ENCODE measurements at regions not wholly inside any gene's neighbourhood (a gene's known extent, or its start where the extent isn't known, plus 50 kb on each side); places are given as distances from the start of the nearest gene placed in this dataset.
"Not testable (repeated sequence)": the region's sequence is repeated elsewhere in the genome, so short reads cannot be mapped to it uniquely, and the experiment has no call there.

DNA sequence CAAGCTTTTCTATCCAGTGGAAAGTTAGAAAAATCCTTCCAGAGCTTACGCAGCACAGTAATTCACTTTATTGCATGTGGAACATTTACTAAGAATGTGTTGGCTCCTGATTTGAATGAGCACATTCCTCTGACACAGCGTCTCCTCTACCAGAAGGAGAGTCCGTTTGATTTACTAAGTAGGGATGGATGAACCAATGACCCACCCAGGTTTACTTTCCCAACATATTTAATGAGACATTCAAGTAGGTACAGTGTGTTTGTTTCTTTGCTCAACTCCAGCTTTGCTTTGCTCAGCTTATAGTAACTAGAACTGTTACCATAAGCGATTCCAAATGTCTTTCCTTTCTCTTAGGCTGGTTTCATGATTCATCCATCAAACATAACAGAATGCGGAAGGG, 161.7 kb downstream of the SMARCA1 start:
- DNase-seq (ENCODE audit: low read depth) = no peak

DNA sequence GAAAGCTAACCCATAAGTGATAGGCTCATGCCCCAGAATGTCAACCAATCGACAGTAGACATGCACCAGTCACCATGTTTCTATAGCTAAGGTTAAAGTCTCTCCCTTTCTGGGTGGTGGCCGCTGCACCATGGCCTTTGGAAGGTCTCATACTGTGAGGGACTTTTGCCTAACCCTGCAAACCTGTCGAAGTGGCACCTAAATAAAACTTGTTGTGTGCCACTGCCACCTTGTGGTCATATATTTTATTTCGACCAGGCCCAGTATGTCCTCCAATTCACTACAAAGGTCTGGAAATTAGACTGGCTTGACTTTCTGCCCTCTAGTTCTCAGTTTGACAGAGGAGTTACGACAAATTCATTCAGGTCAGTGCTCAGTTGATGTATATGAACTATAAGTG, 163.1 kb downstream of the SMARCA1 start:
- peak; percentile 5 for DNase-seq (ENCODE audit: low read depth)

DNA sequence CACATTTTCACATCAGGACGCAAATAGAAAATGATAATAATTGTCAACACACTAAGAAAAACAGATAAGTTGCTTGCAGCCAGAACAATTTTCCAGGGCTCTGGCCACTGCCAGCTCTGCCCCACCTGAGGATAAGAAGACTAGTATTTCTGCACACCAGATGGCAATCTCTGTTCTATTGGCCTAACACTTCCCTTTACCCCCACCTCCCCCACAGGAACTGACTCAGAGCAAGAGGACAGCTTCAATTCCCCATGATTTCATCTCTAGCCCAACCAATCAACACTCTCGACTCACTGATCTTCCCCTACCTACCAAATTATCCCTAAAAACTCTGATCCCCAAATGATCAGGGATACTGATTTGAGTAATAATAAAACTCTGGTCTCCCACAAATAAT, 164.0 kb downstream of the SMARCA1 start:
- no peak for DNase-seq (ENCODE audit: low read depth)

DNA sequence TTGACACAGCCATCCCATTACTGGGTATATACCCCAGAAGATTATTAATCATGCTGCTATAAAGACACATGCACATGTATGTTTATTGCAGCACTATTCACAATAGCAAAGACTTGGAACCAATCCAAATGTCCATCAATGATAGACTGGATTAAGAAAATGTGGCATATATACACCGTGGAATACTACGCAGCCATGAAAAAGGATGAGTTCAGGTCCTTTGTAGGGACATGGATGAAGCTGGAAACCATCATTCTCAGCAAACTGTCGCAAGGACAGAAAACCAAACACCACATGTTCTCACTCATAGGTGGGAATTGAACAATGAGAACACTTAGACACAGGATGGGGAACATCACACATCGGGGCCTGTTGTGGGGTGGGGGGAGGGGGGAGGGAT, 165.9 kb downstream of the SMARCA1 start:
- not testable (repeated sequence) for DNase-seq (ENCODE audit: low read depth)

DNA sequence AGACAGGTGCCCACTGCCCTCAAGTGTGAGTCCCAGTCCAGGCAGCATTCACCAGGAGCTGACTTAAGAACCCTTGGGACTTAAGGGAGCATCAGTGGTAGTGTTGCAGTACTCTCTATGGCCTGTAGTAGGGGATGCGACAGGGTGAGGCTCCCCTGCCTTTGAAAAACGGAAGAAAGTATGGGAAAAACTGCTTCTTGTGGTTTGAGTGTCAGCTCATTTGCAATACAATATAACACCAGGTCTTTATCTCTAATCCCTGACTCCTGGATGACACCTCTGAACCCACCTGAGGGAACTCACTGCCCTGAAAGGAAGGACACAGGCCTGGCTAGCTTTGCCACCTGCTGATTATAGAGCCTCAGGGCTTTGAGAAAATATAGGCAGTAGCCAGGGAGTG, 176.0 kb downstream of the SMARCA1 start:
- no peak for DNase-seq (ENCODE audit: low read depth)

DNA sequence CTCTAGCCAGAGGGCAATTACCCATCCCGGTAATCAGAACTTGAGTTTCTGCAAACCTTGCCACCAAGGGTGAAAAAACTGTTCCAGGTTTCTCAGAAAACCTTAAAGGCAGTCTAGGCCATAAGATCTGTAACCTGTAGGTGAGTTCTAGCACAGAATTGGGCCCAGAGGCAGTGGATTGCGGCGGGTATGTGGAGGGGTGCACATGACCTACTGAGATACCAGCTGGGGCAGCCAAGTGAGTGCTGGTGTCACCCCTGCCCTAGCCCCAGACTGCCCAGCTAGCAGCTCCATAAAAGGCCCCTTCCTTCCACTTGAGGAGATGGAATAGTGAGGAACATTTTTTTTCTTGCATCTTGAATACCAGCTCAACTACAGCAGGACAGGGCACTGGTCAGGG, 176.7 kb downstream of the SMARCA1 start:
- no peak for DNase-seq (ENCODE audit: low read depth)

DNA sequence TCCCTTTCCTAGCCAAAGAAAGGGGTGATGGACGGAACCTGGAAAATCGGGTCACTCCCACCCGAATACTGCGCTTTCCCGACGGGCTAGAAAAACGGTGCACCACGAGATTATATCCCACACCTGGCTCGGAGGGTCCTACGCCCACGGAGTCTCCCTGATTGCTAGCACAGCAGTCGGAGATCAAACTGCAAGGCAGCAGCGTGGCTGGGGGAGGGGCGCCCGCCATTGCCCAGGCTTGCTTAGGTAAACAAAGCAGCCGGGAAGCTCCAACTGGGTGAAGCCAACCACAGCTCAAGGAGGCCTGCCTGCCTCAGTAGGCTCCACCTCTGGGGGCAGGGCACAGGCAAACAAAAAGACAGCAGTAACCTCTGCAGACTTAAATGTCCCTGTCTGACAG, 186.0 kb downstream of the SMARCA1 start:
- DNase-seq (ENCODE audit: low read depth) = not testable (repeated sequence)

DNA sequence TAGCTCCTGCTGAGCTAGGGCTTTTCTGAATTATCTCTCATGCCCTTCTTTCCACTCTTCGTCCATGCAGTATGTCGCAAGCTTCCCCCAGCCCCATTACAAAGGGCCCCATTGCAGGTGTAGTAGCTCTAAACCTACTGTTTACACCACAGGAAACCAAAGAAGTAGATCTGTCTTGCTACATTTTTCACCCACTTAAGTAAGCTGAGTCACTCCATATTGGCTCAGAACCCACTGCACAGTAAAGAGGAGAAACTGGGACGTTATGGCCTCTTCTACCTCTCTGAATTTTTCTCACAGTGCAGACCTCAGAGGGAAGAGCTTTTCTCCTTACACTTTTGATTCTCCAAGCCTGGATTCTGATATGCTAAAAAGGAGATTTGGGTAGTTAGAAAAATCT, 200.2 kb downstream of the SMARCA1 start:
- no peak for DNase-seq (ENCODE audit: low read depth)

DNA sequence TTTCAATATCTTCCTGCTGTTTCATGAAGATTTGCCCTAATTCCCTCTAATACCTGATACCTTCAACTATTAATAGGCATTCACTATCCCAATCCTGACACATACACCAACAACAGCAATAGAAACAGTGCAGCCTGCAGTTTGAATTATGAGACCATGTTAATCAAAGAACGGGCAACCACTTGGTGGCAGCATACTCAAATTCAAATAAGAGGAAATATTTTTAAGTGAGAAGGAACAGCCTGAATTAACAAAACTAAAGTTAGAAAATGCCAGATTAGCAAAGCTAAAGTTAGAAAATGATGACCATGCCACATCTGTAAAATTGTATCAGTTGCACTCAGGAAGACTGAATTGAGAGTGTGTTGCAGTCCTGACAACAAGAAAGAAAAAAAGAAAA, 204.9 kb downstream of the SMARCA1 start:
- DNase-seq (ENCODE audit: low read depth) = no peak

DNA sequence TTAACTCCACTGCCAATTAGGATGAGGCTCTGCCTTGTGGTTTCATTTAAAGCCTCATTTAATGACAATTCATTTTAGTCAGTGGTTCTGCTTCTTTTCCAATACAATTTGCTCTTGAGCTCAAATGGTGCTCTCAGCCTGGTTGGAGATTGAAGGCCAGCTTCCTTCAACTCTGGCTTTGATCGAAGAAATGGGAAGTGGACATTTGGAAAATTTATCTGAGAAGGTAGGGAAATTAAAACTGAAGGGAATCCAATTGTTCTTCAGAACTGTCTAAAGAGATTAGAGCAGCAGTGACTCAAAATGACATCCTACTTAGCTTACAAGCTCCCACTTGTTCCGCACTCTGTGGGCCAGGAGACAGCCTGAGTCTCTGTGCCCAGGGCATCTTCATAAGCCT, 206.8 kb downstream of the SMARCA1 start:
- no peak for DNase-seq (ENCODE audit: low read depth)

DNA sequence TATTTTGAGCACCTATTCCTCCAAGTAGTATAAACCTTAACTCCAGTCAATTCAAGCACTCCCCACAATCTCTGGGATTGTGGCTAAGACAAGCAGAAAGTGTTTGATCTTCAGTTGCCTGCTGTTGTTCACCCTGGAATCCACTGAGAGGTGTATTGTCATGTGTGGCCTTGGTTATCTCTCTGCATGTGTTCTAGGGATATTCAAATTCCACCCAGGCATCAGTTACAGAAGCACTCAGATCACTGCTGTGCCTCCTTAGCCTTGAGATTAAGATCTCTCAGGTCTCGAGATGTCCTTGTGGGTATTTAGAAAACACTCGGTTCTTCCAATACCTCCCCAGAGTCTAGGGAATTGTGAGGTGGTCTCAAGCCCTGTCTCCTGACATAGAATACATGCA, 213.3 kb downstream of the SMARCA1 start:
- no peak for DNase-seq (ENCODE audit: low read depth)

DNA sequence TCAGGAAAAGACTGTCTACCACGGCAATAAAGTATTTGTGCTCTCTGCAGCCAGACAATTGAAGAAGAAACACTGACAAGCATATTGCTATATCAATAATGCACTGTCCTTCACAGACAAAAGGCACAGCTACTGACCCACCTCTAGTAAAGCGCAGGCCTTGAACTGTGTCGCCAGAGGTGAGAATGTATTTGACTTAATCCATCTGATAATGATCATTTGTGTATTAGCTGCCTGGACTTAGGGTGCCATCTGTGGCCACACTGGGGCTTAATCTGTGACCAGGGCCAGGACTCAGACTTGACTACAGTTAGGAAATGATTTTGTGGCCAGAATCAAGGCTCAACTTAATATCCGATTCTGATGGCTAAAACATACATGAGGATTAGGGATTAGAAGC, 260.4 kb downstream of the SMARCA1 start:
- DNase-seq (ENCODE audit: low read depth) = no peak

DNA sequence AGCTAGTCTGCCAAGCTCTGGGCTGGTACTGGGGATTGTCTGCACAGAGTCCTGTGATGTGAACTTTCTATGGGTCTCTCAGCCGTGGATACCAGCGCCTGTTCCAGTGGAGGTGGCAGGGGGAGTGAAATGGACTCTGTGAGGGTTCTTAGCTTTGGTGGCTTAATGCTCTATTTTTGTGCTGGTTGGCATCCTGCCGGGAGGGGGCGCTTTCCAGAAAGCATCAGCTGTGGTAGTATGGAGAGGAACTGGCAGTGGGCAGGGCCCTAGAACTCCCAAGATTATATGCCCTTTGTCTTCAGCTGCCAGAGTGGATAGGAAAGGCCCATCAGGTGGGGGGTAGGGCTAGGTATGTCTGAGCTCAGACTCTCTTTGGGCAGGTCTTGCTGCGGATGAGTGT, 267.8 kb downstream of the SMARCA1 start:
- not testable (repeated sequence) for DNase-seq (ENCODE audit: low read depth)

DNA sequence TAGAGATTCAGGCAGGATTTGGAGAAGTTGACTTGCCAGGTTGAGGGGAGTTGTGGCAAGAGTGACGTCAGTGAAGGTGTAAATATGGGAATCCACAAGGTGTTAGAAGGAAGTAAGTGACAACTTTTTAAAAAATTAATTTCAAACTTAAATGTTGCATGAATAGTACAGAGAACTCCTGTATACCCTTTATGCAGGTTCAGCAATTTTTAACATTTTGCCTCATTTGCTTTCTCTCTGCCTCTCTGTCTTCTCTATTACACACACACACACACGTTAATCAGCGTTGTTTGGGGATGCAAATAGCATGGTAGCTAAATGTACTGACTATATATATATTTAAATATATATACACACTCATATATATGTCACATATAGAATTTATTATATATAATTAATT, 273.7 kb downstream of the SMARCA1 start:
- DNase-seq (ENCODE audit: low read depth) = no peak

DNA sequence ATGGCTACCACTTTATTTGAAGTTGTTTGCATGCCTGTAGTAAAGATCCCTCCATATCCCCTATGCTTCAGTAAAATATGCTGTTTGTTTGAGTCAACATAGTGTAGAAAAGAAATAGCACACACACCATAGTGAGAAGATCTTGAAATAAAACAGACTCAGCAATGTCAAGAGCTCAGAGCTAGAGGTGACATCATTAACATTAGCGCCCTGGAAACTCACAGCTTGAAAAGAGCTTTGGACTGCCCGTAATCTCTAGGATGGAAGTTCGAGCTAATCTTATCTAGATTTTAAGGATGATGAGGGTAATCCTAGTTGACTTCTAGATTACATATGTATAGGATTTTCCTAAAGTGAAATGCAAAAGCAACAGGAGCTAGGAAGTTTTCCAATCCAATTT, 275.6 kb downstream of the SMARCA1 start:
- no peak for DNase-seq (ENCODE audit: low read depth)

DNA sequence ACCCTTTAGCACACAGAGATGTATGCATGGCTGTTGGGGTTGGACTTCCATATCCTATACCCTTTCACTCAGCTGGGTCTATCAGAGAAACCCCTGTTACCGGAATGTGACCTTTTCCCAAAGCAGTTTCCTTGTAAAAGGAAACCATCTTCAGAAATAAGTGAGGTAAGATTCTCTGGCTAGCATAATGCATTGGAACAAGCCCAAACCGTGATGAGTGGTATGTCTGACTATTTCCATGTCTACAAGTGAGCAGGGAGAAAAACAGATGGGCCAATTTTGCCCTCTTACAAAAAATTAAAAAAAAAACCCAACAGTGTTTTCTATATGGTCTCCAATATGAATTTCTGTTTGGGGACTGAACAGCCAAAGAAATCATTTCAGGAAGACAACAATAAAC, 283.9 kb downstream of the SMARCA1 start:
- DNase-seq (ENCODE audit: low read depth) = no peak

DNA sequence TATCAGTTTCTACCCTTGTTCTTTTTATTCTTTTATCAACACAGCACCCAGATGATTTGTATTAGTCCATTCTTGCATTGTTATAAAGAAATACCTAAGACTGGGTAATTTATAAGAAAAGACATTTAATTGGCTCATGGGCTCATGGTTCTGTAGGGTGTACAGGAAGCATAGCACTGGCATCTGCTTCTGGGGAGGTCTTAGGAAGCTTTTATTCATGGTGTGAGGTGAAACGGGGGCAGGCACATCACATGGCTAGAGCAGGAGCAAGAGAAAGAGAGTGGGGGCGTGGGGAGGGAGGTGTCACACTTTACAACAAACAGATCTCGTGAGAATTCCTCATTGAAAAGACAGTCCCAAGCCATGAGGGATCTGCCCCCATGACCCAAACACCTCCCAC, 285.3 kb downstream of the SMARCA1 start:
- DNase-seq (ENCODE audit: low read depth) = no peak

DNA sequence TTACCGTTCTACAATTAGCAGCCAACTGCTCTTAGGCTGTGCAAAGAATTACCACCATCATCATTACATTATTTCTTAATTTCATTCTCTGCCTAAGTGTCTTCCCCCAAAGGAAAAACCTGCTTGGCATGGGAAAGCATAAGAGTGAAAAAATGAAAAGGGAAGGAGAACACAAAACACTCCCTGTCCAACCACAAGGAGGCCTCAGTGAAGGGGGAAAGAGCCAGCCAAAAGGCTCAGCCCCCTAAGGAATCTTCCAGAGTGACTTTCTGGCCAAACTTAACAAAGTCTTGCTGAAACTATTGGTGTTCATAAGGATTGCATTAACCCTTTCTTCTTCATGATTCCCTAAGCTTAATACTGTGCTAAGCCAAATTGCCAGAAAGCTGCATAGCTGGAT, 287.4 kb downstream of the SMARCA1 start:
- DNase-seq (ENCODE audit: low read depth) = no peak

DNA sequence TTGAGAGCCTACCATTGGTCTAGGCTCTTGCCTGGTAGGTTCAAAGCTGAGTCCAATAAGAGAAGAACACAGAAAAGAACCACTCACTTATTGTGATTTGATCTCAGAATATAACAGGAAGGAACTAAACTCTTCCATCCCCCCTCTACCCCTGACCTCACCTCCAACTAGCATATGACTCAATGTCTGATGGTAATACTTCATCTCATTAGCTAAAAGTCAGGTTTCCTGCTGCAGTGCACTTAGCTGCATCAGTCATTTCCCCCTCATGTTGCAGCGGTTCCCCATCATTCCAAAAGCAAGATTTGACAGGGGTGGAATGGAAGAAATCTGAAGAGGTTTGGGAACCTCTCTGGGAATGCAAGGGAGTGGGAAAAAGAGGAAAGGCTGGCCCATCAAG, 289.5 kb downstream of the SMARCA1 start:
- no peak for DNase-seq (ENCODE audit: low read depth)

DNA sequence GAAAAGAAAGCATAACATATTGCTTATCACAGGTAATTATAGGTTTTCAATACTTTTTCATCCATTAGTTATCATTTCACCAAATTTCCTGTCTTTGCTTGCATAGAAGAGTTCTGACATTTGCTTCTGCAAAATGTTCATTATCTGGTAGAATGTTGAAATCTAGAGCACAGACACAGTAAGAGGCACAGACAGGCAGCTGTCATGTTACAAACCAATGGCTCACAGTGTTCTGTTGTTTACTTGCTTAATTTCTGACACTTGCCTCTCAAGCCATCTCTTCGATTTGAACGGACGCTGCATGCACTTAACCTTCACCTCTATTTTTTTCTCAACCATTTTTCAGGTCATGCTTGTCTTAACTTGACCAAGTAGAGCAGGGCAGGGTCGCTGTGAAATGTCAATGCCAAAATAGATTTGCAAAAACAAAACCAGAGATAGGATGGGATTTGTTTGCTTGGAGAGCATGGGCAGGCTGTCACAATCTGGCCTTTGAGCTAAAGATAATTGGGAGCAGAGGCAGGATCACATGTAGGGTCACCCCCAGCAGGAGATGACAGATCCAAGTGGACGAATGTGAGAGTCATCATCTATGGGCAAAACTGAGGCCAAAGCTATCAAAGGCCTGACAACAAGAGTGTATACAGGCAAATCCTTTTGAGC, 292.3 kb downstream of the SMARCA1 start:
- no peak for DNase-seq (ENCODE audit: low read depth)

DNA sequence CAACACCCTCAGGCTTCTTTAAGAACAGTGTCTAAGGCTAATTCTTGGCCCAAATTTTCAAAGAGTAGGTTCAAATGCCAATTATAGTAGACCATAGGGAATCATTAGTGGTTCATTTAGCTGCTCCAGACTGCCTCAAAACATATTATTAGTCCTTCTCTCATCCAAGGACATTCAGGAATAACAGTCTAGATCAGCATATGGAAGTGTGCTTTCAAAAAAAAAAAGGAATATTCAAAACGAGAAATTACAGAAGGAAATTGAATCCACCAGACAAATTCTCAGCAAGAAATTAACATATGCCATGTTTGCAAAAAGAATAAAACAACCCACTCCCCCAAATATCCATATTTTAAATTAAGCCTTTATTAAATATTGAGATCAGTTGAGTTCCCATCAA, 293.1 kb downstream of the SMARCA1 start:
- no peak for DNase-seq (ENCODE audit: low read depth)

DNA sequence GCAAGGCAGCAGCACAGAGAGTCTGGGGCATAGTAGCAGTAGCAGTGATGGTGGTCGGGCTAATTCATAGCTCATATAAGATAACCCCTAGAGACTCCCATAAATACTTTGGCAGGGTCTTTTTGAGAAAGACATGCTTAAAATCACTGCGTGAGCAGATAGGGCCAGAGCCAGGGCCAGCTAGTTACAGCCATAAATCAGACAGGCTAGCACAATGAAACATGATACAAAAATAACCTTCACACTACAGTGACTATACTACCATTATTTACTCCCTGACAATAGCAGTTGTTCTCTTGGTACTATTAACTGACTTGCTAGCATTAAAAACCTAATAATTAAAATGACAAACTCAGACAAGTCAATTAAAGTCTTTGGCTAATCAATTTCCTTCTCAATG, 295.9 kb downstream of the SMARCA1 start:
- no peak for DNase-seq (ENCODE audit: low read depth)

DNA sequence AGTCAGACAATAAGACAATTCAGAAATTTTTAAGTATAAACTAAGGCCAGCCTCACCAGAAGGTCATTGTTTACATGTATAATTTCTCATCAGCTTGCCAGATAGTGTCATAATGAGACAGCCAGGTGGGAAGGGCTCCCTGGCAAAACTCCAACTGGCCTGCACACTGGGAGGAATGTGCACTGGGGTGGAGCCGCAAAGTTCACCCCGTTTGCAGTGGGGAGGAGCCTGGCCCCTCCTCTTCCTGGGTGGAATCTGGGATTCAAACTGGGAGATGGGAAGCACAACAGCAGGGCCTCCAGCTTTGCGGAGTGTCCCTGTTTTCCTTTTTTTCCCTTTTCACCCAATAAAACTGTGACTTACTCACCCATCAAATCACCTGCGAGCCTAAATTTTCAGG, 329.9 kb downstream of the SMARCA1 start:
- no peak for DNase-seq (ENCODE audit: low read depth)

DNA sequence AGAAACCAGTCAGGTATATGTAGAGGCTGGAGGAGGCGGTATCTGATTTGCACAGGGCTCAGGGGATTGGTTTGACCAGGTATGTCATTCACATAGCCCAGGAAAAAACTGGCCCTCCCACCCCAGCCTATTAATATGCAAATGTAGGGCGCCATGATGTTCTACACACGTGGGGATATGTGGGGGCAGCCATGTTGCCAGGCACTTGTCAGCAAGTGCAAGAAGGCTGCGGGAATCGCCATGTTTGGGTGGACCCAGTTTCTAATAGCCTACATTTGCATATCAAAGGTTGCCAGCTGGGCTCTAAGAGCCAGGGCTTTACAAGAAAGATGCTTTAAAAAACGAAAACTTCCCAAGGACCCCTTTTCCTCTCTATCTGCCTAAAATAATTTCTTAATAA, 335.1 kb downstream of the SMARCA1 start:
- DNase-seq (ENCODE audit: low read depth) = no peak

DNA sequence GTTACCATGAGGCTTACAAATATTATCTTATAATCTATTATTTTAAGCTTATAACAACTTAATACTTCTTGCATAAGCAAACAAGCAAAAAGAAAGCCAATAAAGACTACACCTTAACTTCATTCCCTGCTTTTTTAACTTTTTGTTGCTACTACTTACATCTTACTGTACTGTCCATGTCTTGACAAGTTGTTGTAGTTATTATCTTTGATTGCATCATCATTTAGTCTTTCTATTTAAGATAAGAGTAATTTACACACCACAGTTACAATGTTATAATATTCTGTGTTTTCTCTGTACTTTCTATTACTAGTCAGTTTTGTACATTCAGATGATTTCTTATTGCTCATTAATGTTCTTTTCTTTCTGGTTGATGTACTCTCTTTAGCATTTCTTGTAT, 346.6 kb downstream of the SMARCA1 start:
- no peak for DNase-seq (ENCODE audit: low read depth)
